ENCODE measurements at regions not wholly inside any gene's neighbourhood (a gene's known extent, or its start where the extent isn't known, plus 50 kb on each side); places are given as distances from the start of the nearest gene placed in this dataset.
"Not testable (repeated sequence)": the region's sequence is repeated elsewhere in the genome, so short reads cannot be mapped to it uniquely, and the experiment has no call there.

GRCh38 chr15:67945951-67946700 is 106.3 kb upstream of the RNU6-1 start:
- DNase-seq (ENCODE audit: low read depth): peak; percentile 35

GRCh38 chr15:67946701-67947100 is 106.9 kb upstream of the RNU6-1 start:
- DNase-seq (ENCODE audit: low read depth): no peak

DNA sequence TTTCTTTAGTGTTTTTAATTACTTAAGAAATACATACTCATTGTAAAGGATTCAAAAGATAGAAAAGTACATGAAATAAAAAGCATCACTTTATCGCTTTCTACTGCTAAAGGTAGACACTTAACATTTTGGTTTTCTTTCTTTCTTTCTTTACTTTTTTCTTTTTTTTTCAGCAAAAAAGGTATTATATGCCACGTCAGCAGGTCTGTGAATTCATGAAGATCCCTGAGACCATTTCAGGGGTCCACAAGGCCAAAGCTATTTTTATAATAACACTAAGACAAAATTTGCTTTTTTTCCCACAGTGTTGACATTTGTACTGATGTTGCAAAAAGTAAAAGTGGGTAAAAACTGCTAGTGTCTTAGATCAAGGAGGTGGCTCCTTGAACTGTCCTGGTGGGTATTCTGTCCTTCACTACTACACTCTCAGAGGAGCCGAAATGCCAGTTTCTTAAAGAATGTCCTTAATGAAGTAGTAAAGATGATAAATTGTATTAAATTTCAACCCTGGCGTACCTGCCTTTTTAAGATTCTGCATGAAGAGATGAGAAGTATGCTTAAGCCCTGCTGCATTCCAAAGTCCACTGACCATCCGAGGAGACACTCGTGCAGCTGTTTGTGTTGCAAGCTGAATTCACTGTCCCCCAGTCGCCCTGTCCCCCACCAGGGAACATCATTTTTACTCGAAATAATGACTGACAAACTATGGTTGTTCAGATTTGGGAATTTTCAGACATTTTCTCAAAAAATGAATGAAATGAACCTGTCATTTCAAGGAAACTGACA is 106.7 kb upstream of the PIAS1 start:
- DNase-seq (ENCODE audit: low read depth): no peak

- no peak for DNase-seq (ENCODE audit: low read depth)
Observed at GRCh38 chr15:67948215-67948614, 105.9 kb upstream of the PIAS1 start.

GRCh38 chr15:67951187-67951586 is 102.9 kb upstream of the PIAS1 start:
- not testable (repeated sequence) for DNase-seq (ENCODE audit: low read depth)

DNA sequence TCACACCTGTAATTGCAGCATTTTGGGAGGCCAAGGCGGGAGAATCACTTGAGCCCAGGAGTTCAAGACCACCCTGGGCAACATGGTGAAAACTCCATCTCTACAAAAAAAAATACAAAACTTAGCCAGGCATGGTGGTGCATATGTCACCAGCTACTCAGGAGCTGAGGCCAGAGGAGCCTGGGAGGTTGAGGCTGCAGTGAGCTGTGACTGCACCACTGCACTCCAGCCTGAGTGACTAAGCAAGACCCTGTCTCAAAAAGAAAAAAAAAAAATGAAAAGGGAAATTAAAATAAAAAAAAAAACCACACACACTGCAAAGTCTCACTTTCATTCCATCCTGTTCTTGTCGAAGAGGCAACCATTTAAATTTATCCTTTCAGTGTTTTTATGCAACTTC is 100.8 kb upstream of the PIAS1 start:
- no peak for DNase-seq (ENCODE audit: low read depth)

GRCh38 chr15:67955252-67955651 is 98.9 kb upstream of the PIAS1 start:
- DNase-seq (ENCODE audit: low read depth): no peak

DNA sequence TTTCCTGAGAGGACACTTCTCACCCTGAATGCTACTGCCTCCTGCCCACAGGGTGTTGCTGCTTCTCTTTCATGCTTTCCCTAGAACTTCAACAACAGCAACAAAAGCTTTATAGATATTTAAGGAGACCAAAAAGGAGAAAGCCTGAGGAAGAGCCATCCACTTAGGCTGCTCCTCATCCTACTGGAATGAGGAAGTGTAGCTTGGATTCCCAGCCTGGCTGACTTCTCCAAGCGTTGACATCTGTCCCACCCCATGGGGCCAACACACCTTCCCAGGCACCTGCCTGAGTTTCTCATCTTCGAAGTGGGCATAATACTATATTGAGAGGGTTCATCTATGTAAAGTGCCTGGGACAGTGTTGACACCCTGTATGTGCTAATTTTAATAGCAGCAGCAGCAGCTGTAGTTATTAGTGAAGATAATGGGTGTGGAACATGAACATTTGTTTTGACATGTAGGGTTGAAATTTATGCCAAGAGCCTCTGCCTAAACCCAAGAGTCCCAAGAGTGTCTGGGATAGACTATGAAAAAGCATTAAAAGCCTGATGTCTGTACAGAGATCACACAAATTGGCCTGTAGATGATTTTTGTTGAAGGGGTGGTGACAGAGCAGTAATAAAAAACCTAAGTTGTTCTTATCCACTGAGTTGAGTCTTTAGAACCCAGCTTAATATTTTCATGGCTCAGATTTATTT is 96.5 kb upstream of the PIAS1 start:
- DNase-seq (ENCODE audit: low read depth): no peak

- DNase-seq (ENCODE audit: low read depth): peak; percentile 34
Observed at GRCh38 chr15:67967871-67968431, 86.2 kb upstream of the PIAS1 start.

GRCh38 chr15:67968564-67968963 is 85.6 kb upstream of the PIAS1 start:
- no peak for DNase-seq (ENCODE audit: low read depth)

GRCh38 chr15:67968966-67969365 is 85.1 kb upstream of the PIAS1 start:
- no peak for DNase-seq (ENCODE audit: low read depth)

DNA sequence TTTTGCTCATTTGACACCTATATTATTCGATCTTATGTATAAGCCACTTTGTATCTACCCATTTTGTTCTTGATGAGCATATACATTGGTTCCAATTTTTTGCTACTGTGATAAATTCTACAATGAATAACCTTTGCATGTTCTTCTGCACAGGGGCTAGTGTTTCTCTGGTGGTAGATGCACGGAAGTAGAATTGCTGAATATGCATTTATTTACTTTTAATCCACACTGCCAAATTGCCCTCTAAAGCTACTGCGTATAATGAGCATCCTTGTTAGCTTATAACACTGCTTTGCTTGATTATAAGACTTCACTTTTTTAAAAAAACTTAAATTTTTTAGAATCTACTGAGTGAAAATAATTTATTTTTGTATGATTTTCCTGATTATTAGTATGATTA is 84.2 kb upstream of the PIAS1 start:
- no peak for DNase-seq (ENCODE audit: low read depth)

DNA sequence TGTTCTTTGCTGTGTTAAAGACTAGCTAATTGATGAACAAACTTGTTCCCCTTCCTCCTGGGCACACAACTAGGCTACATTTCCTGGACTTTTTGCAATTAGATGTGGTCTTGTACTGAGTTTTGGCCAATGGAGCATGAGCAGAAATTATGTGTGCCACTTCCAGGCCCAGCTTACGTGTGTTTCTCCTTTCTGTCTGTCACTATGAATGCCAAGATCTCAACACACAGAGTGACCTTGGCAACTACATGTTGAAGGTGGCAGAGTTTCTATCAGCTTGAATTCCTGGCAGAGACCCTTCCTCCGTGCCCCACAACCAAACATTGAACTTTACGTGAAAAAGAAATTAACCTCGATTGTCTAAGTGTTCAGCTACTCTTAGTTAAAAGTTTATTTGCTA is 81.7 kb upstream of the PIAS1 start:
- no peak for DNase-seq (ENCODE audit: low read depth)

GRCh38 chr15:67973846-67974245 is 80.3 kb upstream of the PIAS1 start:
- no peak for DNase-seq (ENCODE audit: low read depth)

GRCh38 chr15:67976506-67977073 is 77.5 kb upstream of the PIAS1 start:
- DNase-seq (ENCODE audit: low read depth): no peak

DNA sequence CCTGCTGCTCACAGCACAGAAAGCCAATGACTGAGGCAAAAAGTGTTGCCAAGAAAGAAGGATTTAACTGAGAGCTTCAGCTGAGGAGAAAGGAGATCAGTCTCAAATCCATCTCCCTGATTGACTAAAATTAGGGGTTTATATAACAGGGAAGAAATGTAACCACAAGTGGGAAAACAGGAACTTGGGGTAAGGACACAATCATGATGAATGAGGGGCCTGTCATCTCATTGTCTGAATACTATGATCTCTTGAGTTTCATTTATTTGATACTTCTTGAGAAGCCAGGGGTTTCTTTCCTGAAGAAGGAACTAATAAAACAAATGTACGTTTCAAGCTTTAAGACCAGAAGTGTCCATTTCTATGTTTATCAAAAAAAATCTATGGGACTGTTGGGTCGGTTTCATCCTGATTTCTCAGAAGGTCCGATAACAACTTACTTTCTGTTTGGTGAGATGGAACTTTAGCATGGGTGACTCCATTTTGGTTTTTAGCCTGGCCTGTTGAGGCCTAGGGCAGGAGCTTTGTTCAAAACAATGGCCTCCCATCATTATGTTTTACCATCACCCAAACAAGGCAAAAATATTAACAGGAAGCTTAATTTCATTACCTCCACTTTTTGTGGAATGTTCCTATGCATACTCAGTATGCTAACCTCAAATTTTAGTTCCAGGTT is 76.6 kb upstream of the PIAS1 start:
- DNase-seq (ENCODE audit: low read depth): no peak

DNA sequence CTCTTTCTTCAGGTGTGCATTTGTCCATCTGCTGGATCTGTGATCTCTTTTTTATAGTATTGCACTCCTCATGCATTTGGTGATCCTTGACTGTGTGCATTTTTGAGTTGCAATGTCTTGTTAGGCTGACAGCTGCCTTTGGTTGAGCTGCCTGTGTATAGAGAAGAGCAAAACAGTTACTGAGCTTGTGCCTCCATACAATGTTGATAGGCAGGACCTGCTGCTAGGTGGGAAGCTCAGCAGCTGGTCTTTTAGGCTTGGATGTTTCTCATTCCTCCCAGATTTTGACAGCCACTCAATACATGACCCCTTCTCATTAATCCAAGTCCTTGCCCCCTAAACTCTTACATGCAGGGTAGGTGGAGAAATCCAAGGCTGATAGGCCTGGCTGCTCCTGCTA is 74.8 kb upstream of the PIAS1 start:
- no peak for DNase-seq (ENCODE audit: low read depth)

GRCh38 chr15:67980171-67980570 is 73.9 kb upstream of the PIAS1 start:
- DNase-seq (ENCODE audit: low read depth): no peak

- DNase-seq (ENCODE audit: low read depth): no peak
Observed at GRCh38 chr15:67980773-67981685, 73.1 kb upstream of the PIAS1 start.

- no peak for DNase-seq (ENCODE audit: low read depth)
Observed at GRCh38 chr15:67981848-67982247, 72.3 kb upstream of the PIAS1 start.

DNA sequence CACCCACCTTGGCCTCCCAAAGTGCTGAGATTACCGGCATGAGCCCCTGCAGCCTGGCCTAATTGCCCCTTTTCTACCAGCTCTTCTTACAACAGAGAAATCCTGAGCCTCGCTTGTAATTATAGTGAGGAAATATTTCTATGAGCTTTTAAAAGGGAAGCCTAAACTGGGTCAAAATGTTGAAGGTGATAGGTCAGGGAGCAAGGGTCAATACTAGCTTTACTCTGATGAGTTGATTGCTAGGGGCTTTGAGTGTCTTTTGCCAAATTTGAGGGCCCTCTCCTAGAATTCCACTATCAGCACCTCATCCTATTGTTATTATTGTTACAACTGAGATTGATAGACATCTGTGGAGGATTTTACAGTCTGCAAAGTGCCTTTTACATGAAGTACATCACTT is 62.4 kb upstream of the PIAS1 start:
- no peak for DNase-seq (ENCODE audit: low read depth)

Data from fibroblast of the conjunctiva (primary cell).